Motor neuron (in vitro differentiated cells): ENCODE measurements at regions not wholly inside any gene's neighbourhood (a gene's known extent, or its start where the extent isn't known, plus 50 kb on each side); places are given as distances from the start of the nearest gene placed in this dataset.

Experiments used
- ATAC-seq, 8 experiments: fragments of 200-7000 bp; cut with Tn5 transposase; replicated peaks in 6 of 8; 2 replicates each; pipeline ENCODE4 v1.8.0; 2021; ENCODE audit warnings: mild to moderate bottlenecking in 8 of 8, moderate library complexity in 8 of 8
- H3K27ac ChIP-seq, 2 donors: fragments of 250-450 bp; sonication (Bioruptor Pico); 2 replicates each; pipeline ENCODE4 v1.9.0; 2021; ENCODE audit warnings: antibody characterized with exemption in 2 of 2, mild to moderate bottlenecking in 2 of 2, moderate library complexity in 1 of 2
- H3K4me1 ChIP-seq, 2 donors: fragments of 250-450 bp; sonication (Bioruptor Pico); replicated peaks in 1 of 2; 2 replicates each; pipeline ENCODE4 v1.6.1; 2021; ENCODE audit warnings: antibody characterized with exemption in 2 of 2, mild to moderate bottlenecking in 2 of 2, moderate library complexity in 1 of 2
- H3K4me3 ChIP-seq, 5 donors: fragments of 250-450 bp; sonication (Bioruptor Pico); 2 replicates each; pipeline ENCODE4 v1.9.0; 2021; ENCODE audit warnings: antibody characterized with exemption in 5 of 5, mild to moderate bottlenecking in 5 of 5, moderate library complexity in 4 of 5
- WGBS, 10 experiments: fragments of 450-650 bp; shearing (Covaris generic); methylation state at CpG; one replicate each; pipeline ENCODE4 v1.0.0; 2022; 5-methylcytosine and 5-hydroxymethylcytosine counted together
- in situ Hi-C, 9 experiments: fragments of 400-800 bp; cut with MboI; loops; one replicate each; pipeline ENCODE4 v1.15.0; 2021; ENCODE audit warnings: low sequenced_read_pairs in 9 of 9, low pct_unique_long_range_greater_than_20kb in 2 of 9; ENCODE audit not compliant: unreplicated experiment in 9 of 9

DNA sequence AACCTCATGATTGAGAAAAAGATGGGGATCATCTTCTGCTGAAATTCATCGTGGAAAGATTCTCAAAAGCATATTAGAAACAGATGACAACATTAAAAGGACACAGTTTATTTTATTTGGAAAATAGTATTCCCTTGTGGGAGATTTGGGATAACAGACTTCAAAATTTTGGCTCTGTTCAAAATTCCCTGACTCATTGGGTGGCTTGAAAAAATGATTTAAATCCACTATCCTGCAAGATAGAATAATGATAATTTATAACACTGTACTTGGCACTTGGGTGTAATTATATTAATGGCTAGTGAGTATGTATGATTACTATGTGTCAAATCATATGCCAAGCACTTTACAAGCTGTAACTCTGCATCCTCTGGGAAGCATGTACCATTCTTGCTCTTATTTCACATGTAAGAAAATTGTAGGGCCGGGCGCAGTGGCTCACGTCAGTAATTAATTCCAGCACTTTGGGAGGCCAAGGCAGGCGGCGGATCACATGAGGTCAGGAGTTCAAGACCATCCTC lies 128.8 kb downstream of the LMNTD1 start:
- no peak for ATAC-seq
- WGBS, 10 experiments, result 17 to 98% (median 85%) methylated on average over 1 to 6 of the region's 6 CpGs
- H3K4me3 ChIP-seq, result no peak overlapping the region
- H3K27ac ChIP-seq, result no peak overlapping the region
- in situ Hi-C loops, result no loop called here
- H3K4me1 ChIP-seq, result no peaks in the 10 kb centered on the region

DNA sequence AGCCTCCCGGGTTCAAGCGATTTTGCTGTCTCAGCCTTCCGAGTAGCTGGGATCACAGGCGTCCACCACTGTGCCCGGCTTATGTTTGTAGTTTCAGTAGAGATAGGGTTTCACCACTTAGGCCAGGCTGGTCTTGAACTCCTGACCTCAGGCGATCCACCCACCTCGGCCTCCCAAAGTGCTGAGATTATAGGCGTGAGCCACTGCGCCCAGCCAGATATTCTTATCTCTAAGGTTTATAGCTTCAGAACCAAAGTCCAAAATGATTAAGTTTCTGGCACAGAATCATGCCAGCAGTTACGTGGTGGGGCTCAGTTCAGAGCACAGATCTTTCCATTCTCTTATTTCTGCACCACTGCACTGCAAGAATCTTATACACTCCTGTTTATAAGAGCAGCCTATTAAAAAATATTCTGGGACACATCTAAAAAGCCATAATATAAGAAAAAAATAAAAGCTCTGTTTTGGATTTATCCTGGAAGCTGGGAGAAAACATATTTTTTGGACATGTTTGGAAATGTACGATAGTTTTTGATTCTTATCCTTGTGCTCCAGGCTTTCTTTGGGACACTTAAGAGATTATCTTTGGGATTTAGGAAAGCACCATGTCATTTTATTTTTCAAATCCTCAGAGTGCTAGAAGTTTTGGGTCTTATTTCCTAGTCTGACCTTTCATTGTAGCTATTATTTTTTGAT lies 129.6 kb downstream of the LMNTD1 start:
- Histone ChIP-seq H3K27ac (no peak overlapping the region), H3K4me1 (no peaks in the 10 kb centered on the region), H3K4me3 (no peak overlapping the region)
- ATAC-seq, result no peak
- 81 to 100% (median 95%) methylated on average over 1 to 11 of the region's 11 CpGs for WGBS, 10 experiments
- in situ Hi-C loops, result no loop called here

DNA sequence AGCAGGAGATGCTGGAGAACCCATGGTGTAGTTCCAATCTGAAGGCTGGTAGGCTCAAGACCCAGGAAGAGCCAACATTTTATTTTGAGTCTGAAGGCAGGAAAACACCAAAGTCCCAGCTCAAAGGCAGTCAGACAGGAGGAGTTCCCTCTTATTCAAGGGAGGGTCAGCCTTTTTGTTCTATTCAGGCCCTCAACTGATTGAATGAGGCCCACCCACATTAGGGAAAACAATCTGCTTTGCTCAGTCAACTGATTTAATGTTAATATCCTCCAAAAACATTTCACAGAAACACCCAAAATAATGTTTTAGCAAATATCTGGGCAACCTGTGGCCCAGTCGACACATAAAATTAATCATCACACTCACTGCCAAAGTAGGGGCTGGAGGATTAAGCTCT lies 130.8 kb downstream of the LMNTD1 start:
- Histone ChIP-seq H3K4me1 (no peaks in the 10 kb centered on the region), H3K27ac (no peak overlapping the region), H3K4me3 (no peak overlapping the region)
- ATAC-seq, result peak in 1 of 8 experiments; percentile 22
- 20 to 100% (median 64%) methylated on average over 1 of the region's 1 CpG; no CpG with 5 or more reads in 3 of the 10 experiments for WGBS, 10 experiments
- in situ Hi-C loops, result no loop called here

DNA sequence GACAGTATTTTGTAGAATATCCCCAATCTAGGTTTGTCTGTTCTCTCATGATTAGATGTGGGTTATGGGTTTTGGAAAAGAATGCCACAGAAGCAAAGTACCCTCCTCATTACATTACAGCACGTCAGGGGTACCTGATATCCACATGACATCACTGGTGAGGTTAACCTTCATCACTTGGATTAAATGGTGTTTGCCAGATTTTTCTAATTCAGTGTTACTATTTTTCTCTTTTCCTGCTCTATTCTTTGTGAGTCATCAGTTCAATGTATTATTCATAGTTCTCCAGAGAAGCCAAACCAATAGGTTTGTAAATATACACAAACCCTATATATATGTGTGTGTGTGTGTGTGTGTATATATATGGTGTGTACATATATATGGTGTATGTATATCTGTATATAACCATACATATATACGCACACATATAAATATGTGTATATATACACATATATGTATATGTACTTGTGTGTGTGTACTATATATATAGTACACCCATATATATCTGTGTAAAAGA lies 131.4 kb downstream of the LMNTD1 start:
- WGBS, 10 experiments, result 17 to 100% (median 80%) methylated on average over 1 to 2 of the region's 2 CpGs; no CpG with 5 or more reads in 5 of the 10 experiments
- peak in 2 of 8 experiments; percentile 48 to 57 for ATAC-seq
- no peak overlapping the region for H3K27ac ChIP-seq
- in situ Hi-C loops, result no loop called here
- no peak overlapping the region for H3K4me3 ChIP-seq
- no peaks in the 10 kb centered on the region for H3K4me1 ChIP-seq

DNA sequence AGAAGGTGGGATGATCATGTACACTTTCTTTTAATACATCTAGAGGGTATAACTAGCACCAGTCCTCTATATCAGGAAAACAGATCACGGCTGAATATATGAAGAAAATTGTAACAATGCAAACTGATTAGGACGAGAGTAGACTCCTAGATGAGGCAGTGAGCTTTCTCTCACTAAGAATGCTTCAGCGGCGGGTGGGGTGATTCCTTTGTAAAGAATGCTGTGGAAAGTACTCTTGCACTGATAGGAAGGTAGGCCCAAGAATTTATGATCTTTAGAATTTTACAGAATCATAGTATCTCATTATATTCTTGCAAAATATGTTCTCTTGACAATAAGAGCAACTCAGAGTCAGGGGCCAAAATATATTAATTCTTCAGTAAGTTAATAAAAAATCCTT lies 133.0 kb downstream of the LMNTD1 start:
- WGBS, 10 experiments, result 40 to 77% (median 53%) methylated on average over 2 to 4 of the region's 4 CpGs
- Histone ChIP-seq H3K27ac (no peak overlapping the region), H3K4me1 (no peaks in the 10 kb centered on the region), H3K4me3 (no peak overlapping the region)
- in situ Hi-C loops, result no loop called here
- ATAC-seq, result no peak

DNA sequence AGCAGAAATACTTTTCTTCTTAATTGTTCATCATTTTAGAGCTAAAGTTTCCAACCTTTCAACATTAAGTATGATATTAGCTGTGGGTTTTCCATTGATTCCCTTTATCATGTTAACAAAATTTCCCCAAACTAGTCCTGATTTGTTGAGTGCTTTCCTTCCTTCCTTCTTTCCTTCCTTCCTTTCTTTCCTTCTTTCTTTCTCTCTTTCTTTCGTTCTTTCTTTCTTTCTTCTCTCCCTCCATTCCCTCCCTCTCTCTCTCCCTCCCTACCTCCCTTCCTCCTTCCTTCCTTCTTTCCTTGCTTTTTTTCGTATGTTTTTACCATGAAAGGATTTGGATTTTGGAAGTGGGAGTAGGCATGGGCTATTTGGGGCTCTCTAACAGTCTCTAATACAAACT lies 133.5 kb downstream of the LMNTD1 start:
- Histone ChIP-seq H3K4me3 (no peak overlapping the region), H3K4me1 (no peaks in the 10 kb centered on the region), H3K27ac (no peak overlapping the region)
- WGBS, 10 experiments, result 66 to 84% (median 74%) methylated on average over 1 to 2 of the region's 2 CpGs; no CpG with 5 or more reads in 2 of the 10 experiments
- in situ Hi-C loops, result no loop called here
- no peak for ATAC-seq

DNA sequence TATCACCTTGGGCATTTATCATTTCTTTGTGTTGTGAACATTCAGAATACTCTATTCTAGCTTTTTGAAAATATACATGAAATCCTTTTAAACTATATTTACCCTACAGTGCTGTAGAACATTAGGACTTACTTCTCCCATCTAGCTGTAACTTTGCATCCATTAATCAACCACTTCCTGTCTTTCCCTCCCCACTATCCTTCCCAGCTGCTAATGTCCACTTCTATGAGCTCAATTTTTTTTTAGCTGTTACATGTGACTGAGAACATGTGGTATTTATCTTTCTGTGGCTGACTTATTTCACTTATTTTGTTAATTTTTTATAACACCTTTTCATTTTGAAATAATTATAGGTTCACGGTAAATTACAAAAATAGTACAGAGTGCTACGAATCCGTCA lies 136.0 kb downstream of the LMNTD1 start:
- WGBS, 10 experiments, result 82 to 100% (median 99%) methylated on average over 1 to 3 of the region's 3 CpGs
- in situ Hi-C loops, result no loop called here
- no peak overlapping the region for H3K27ac ChIP-seq
- no peaks in the 10 kb centered on the region for H3K4me1 ChIP-seq
- no peak overlapping the region for H3K4me3 ChIP-seq
- peak in 2 of 8 experiments; percentile 34 to 57 for ATAC-seq

DNA sequence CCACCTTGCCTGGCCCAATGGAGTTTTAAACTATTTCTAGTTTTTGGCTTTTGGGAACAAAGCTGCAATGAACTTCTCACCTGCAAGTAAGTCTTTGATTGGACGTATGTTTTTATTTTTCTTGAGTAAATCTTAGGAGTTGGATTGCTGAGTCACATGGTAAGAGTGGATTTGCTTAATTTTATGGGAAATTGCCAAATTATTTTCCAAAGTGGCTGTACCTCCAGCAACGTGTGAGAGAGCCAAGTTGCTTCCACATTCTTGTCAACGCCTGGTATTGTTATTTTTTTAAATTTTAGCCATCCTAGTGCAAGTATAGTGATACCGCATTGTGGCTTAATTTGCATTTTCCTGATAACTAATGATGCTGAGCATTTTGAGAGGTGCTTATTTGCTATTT lies 136.6 kb downstream of the LMNTD1 start:
- Histone ChIP-seq H3K4me3 (no peak overlapping the region), H3K27ac (no peak overlapping the region), H3K4me1 (no peaks in the 10 kb centered on the region)
- in situ Hi-C loops, result no loop called here
- WGBS, 10 experiments, result 17 to 100% (median 89%) methylated on average over 1 to 4 of the region's 4 CpGs
- no peak for ATAC-seq

DNA sequence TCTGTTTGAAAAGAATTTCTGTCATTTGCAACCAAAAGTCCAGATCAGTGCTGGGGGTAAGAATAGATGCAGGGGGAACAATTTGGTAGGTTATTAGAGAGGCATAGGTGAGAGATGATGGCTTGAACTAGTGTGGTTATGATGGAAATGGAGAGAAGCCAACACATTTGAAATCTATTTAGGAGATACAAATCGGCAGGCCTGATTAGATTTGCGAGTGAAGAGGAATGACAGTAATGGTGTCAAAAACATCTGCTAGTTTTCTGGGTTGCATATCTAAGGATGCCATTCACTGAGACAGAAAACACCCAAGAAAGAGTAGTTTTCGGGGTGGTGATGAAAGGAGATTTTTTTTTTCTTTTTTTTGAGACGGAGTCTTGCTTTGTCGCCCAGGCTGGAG lies 138.1 kb downstream of the LMNTD1 start:
- no peaks in the 10 kb centered on the region for H3K4me1 ChIP-seq
- 40 to 100% (median 85%) methylated on average over 1 to 5 of the region's 5 CpGs; no CpG with 5 or more reads in 1 of the 10 experiments for WGBS, 10 experiments
- in situ Hi-C loops, result no loop called here
- ATAC-seq, result no peak
- no peak overlapping the region for H3K4me3 ChIP-seq
- no peak overlapping the region for H3K27ac ChIP-seq

DNA sequence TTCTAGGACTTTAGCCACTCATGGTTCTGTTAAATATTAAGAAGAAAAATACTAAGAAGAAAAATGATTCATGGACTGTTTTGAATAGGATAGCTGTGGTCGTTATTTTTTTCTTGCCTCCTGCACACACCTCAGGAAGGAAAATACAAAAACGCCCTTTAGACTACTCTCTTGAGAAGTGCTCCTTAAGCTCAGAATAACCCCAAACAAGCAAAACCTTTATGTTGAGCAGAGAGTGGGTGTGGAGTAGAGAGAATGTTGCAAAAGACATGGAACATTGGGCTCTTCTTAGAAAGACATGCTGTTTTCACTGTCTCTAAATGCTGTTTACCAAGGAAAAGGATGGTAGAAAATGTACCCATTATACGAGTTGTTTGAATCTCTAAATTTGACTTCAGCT lies 140.3 kb downstream of the LMNTD1 start:
- WGBS, 10 experiments, result 48 to 100% (median 86%) methylated on average over 1 to 3 of the region's 3 CpGs; no CpG with 5 or more reads in 1 of the 10 experiments
- H3K27ac ChIP-seq, result no peak overlapping the region
- H3K4me1 ChIP-seq, result no peaks in the 10 kb centered on the region
- no peak overlapping the region for H3K4me3 ChIP-seq
- no peak for ATAC-seq
- in situ Hi-C loops, result no loop called here

DNA sequence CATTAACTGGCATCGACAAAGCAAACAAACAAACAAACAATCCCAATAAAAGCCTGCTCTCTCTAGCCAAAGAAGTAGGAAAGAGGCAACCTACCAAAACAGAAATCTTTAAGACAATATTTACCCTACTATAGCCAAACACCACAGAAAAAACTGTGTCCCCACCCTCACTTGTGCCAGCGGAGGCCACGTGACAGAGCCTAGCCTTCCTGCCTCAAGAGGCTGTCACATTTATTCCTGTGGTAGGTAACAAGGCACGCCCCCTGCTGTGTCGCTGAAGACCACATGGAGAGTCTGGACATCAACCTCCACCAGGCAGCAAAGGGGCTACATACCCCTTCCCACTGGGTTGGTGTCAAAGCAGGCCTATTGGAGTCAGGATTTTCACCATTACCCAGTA lies 148.1 kb downstream of the LMNTD1 start:
- ATAC-seq, result no peak
- WGBS, 10 experiments, result 47 to 100% (median 79%) methylated on average over 1 to 5 of the region's 5 CpGs; no CpG with 5 or more reads in 2 of the 10 experiments
- in situ Hi-C loops, result no loop called here
- Histone ChIP-seq H3K4me3 (no peak overlapping the region), H3K27ac (no peak overlapping the region), H3K4me1 (no peaks in the 10 kb centered on the region)

DNA sequence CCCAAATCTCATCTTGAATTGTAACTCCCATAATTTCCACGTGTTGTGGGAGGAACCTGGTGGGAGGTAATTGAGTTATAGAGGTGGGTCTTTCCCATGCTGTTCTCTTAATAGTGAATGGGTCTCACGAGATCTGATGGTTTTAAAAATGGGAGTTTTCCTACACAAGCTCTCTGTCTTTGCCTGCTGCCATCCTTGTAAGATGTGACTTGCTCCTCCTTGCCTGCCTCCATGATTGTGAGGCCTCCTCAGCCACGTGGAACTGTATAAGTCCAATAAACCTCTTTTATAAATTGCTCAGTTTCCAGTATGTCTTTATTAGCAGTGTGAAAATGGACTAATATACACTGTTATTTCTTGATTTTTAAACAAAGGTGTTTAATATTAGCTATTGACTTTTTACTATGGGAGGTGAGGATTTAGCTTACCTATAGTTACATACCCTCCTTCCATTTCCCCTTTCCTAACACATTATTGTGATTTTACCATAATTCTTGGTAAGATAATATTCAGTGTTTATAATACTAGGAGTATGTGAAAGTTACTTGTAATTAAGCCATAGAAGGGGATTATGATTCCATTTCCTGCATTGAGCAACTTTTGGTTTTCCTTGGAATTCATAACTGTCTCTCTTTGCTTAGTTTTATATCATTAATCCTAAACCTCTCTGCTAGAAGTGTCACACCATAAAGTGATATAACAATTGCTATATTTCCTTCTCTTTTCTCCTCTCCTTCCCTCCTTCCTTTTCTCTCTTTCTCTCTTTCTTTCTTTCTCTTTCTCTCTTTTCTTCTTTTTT lies 151.0 kb upstream of the KRAS start:
- Histone ChIP-seq H3K4me3 (no peak overlapping the region), H3K27ac (no peak overlapping the region), H3K4me1 (no peaks in the 10 kb centered on the region)
- no peak for ATAC-seq
- WGBS, 10 experiments, result 0 to 100% (median 62%) methylated on average over 1 to 3 of the region's 3 CpGs; no CpG with 5 or more reads in 2 of the 10 experiments
- in situ Hi-C loops, result no loop called here

DNA sequence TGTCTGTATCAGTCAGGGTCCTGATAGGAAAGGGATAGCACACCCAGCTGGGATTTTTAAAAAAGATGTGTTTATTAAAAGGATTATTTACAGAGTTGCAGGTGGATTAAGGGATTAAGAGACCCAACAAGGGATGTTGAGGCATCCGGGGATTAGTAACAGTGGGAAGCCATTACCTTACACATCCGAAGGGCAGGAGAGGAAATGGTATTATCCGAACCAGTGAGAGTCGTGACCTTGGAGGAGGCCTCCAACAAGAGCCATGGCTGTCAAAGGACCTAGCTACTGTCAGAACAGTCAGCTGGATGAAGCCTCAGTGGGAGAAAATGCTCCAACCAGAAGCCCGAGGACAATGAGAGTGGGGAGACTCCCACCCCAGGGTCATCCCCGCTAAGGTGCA lies 146.3 kb upstream of the KRAS start:
- Histone ChIP-seq H3K4me1 (no peaks in the 10 kb centered on the region), H3K4me3 (no peak overlapping the region), H3K27ac (no peak overlapping the region)
- in situ Hi-C loops, result no loop called here
- no peak for ATAC-seq
- WGBS, 10 experiments, result 70 to 100% (median 87%) methylated on average over 1 to 6 of the region's 6 CpGs; no CpG with 5 or more reads in 2 of the 10 experiments
